HFFc6 (cell line): ENCODE measurements at regions not wholly inside any gene's neighbourhood (a gene's known extent, or its start where the extent isn't known, plus 50 kb on each side); places are given as distances from the start of the nearest gene placed in this dataset.

Experiments
- DNase-seq: peaks from one replicate; pipeline ENCODE4 v3.0.0-alpha.2; 2018
- H3K27ac Mint-ChIP-seq: 2 replicates; pipeline ENCODE4 v1.8.0; 2020; ENCODE audit warnings: mild to moderate bottlenecking, mixed read lengths
- H3K27me3 Mint-ChIP-seq: 2 replicates; pipeline ENCODE4 v1.8.0; 2021; ENCODE audit warnings: mild to moderate bottlenecking, moderate library complexity, mixed read lengths; ENCODE audit not compliant: insufficient read depth
- H3K36me3 Mint-ChIP-seq: 2 replicates; pipeline ENCODE4 v1.8.0; 2021; ENCODE audit warnings: low read depth, mixed read lengths
- H3K4me1 Mint-ChIP-seq: 2 replicates; pipeline ENCODE4 v1.8.0; 2020; ENCODE audit warnings: low read depth, mixed read lengths
- H3K4me3 Mint-ChIP-seq: 2 replicates; pipeline ENCODE4 v1.8.0; 2020; ENCODE audit warnings: mild to moderate bottlenecking, moderate library complexity, mixed read lengths
- H3K9me3 Mint-ChIP-seq: 2 replicates; pipeline ENCODE4 v1.8.0; 2020; ENCODE audit warnings: mild to moderate bottlenecking, mixed read lengths
- TF ChIP-seq, protein P1 (sequence below): fragments of 200-600 bp; sonication (generic); IDR thresholded peaks from 2 replicates; pipeline ENCODE4 v1.5.0; 2021; ENCODE audit warnings: antibody characterized with exemption, mild to moderate bottlenecking

- peaks cover 5% of the 10 kb centered on the region; the same call in 1 of the 2 replicates for H3K27me3 Mint-ChIP-seq
- no peak overlapping the region for H3K4me3 Mint-ChIP-seq
- no peaks in the 10 kb centered on the region for H3K4me1 Mint-ChIP-seq
- no peaks in the 10 kb centered on the region; the same call in 1 of the 2 replicates for H3K36me3 Mint-ChIP-seq
- DNase-seq, result no peak
- peaks cover 27% of the 10 kb centered on the region for H3K9me3 Mint-ChIP-seq
- H3K27ac Mint-ChIP-seq, result no peak overlapping the region
- TF ChIP-seq, protein P1, sequence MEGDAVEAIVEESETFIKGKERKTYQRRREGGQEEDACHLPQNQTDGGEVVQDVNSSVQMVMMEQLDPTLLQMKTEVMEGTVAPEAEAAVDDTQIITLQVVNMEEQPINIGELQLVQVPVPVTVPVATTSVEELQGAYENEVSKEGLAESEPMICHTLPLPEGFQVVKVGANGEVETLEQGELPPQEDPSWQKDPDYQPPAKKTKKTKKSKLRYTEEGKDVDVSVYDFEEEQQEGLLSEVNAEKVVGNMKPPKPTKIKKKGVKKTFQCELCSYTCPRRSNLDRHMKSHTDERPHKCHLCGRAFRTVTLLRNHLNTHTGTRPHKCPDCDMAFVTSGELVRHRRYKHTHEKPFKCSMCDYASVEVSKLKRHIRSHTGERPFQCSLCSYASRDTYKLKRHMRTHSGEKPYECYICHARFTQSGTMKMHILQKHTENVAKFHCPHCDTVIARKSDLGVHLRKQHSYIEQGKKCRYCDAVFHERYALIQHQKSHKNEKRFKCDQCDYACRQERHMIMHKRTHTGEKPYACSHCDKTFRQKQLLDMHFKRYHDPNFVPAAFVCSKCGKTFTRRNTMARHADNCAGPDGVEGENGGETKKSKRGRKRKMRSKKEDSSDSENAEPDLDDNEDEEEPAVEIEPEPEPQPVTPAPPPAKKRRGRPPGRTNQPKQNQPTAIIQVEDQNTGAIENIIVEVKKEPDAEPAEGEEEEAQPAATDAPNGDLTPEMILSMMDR, result no peak
These were observed 648.8 kb upstream of the SPRY2 start for GRCh38 chr13:80989747-80990146.

GRCh38 chr13:80989241-80989640, 648.3 kb upstream of the SPRY2 start:
- DNase-seq, result no peak
- H3K36me3 Mint-ChIP-seq, result no peaks in the 10 kb centered on the region; the same call in 1 of the 2 replicates
- TF ChIP-seq, protein P1, result no peak
- no peaks in the 10 kb centered on the region for H3K4me1 Mint-ChIP-seq
- peaks cover 27% of the 10 kb centered on the region for H3K9me3 Mint-ChIP-seq
- peaks cover 5% of the 10 kb centered on the region; the same call in 1 of the 2 replicates for H3K27me3 Mint-ChIP-seq
- H3K27ac Mint-ChIP-seq, result no peak overlapping the region
- H3K4me3 Mint-ChIP-seq, result no peak overlapping the region

DNA sequence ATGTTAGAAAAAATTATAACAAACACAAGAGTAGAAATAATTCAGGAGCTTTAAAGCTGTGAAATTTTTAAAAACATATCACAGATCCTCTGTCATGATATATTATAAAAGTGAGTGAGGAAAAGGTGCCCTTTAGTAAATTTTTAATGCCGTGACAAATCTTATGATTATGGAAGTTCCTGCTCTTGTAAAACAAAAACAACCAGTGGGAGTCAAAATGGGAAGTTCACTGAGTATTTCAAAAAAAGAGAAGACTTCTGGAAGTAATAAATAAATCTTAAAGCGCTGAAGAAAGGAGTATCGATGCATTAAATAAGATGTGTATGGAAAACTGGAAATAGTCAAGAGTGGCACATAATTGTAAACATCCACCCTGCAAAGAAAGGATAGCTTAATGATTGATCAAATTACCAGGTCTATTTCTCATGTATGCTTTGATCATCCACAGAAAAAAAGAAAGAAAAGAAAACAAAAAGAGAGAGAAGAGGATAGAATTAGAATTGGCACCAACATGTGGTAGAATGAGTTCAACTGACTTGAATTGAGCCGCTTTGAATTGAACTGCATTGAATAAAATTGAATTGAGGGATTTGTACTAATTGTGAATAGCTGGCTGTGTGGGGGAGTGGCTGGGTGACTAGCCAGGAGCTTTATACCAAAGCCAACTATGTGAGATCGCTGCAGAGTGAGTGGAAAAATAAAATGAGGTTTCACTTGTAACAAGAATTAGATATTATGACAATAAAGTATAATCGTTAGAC, 647.6 kb upstream of the SPRY2 start:
- H3K4me1 Mint-ChIP-seq, result no peaks in the 10 kb centered on the region
- H3K27ac Mint-ChIP-seq, result no peak overlapping the region
- no peaks in the 10 kb centered on the region; the same call in 1 of the 2 replicates for H3K36me3 Mint-ChIP-seq
- peaks cover 27% of the 10 kb centered on the region for H3K9me3 Mint-ChIP-seq
- TF ChIP-seq, protein P1, result no peak
- no peak overlapping the region for H3K4me3 Mint-ChIP-seq
- DNase-seq, result no peak
- peaks cover 5% of the 10 kb centered on the region; the same call in 1 of the 2 replicates for H3K27me3 Mint-ChIP-seq

DNA sequence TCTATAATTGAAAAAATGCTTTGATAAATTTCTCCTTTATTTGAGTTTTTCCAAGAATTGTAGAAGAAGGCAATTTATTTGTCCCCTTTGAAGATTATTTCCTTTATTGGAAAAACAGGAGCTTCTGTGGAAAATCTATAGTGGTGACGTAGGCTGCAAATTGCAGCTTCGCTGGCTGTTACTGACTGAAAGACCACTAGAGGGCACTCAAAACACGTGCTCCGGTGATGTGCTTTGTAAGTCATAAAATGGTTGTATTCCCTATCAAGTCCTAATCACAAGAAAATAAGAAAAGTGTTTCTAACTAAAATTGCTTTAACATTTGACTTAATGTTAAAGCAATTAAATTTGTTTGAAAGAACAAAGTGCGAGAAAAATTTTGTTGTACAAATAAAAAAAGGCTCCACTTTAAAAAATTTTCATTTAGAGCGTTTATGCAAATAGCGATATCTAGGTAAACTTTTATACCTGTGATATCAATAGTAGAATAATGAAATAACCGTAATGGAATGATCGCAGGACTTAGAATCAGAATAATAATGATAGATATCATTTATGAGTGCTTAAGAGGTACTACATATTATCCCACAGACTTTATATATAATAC, 638.2 kb upstream of the SPRY2 start:
- H3K27ac Mint-ChIP-seq, result no peak overlapping the region
- DNase-seq, result peak; percentile 52
- H3K27me3 Mint-ChIP-seq, result no peaks in the 10 kb centered on the region
- H3K4me1 Mint-ChIP-seq, result no peaks in the 10 kb centered on the region
- no peaks in the 10 kb centered on the region for H3K9me3 Mint-ChIP-seq
- H3K4me3 Mint-ChIP-seq, result no peak overlapping the region
- no peaks in the 10 kb centered on the region for H3K36me3 Mint-ChIP-seq
- TF ChIP-seq, protein P1, result peak; percentile 89

GRCh38 chr13:80977168-80977567, 636.2 kb upstream of the SPRY2 start:
- Mint-ChIP-seq H3K4me1 (no peaks in the 10 kb centered on the region), H3K27ac (no peak overlapping the region), H3K27me3 (no peaks in the 10 kb centered on the region), H3K4me3 (no peak overlapping the region), H3K9me3 (no peaks in the 10 kb centered on the region; the same call in 1 of the 2 replicates), H3K36me3 (no peaks in the 10 kb centered on the region)
- TF ChIP-seq, protein P1, result no peak
- no peak for DNase-seq
